ENCODE measurements at regions not wholly inside any gene's neighbourhood (a gene's known extent, or its start where the extent isn't known, plus 50 kb on each side); places are given as distances from the start of the nearest gene placed in this dataset.

DNA sequence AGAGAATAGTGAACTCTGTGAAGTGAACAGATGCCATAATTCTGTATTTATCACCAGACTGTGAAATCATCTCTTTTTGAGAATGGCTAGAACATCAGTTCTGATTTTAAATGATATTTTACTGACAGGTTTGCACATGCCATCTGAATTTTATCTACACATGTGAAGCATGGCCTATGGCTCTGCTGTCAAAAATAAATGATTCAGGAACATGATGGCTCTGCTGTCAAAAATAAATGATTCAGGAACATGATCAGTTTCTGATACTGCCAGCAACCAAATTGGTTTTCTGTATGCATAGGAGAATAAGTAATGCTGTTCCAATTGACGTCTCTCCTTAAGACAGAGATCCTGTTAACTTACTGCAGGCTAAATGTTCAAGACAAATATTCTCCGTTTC, 70.6 kb upstream of the TLL1 start:
- Histone ChIP-seq H2BK120ac (ENCODE audit: low read depth, low read length) (no peak overlapping the region), H3K9ac (ENCODE audit: low read depth, low read length, poor library complexity) (no peak overlapping the region), H2AFZ (ENCODE audit: low read length) (no peak overlapping the region), H2BK15ac (ENCODE audit: low read length) (no peak overlapping the region), H3K4me2 (ENCODE audit: insufficient read depth, low read length, poor library complexity, severe bottlenecking) (no peak overlapping the region), H3K14ac (ENCODE audit: low read length) (no peak overlapping the region), H2AK5ac (ENCODE audit: low read depth, low read length) (no peak overlapping the region), H4K91ac (ENCODE audit: low read depth, low read length, poor library complexity) (no peak overlapping the region), H3K18ac (ENCODE audit: low read length) (no peak overlapping the region), H3K27ac (replicated peaks; ENCODE audit: low read length) (no peak overlapping the region), H3K79me1 (ENCODE audit: low read depth, low read length) (no peaks in the 10 kb centered on the region), H3K27me3 (ENCODE audit: control insufficient read depth in 3 of 3, insufficient read depth in 3 of 3, low read depth in 1 of 3, low read length in 3 of 3) (no peaks in the 10 kb centered on the region), H3K23ac (ENCODE audit: low read depth, low read length, poor library complexity) (no peak overlapping the region), H3K36me3 (replicated peaks in 1 of 2; ENCODE audit: control insufficient read depth in 2 of 2, insufficient read depth in 2 of 2, low read length in 2 of 2) (no peaks in the 10 kb centered on the region), H3K4me1 (ENCODE audit: control insufficient read depth in 2 of 2, insufficient read depth in 1 of 2, low read depth in 1 of 2, low read length in 2 of 2) (no peaks in the 10 kb centered on the region), H3K4ac (ENCODE audit: low read length) (no peak overlapping the region), H4K8ac (ENCODE audit: low read depth, low read length) (no peak overlapping the region), H2BK12ac (ENCODE audit: low read length) (no peak overlapping the region), H3K4me3 (ENCODE audit: low read length in 2 of 2) (no peak overlapping the region), H2BK5ac (ENCODE audit: low read length) (no peak overlapping the region), H3K9me3 (replicated peaks in 1 of 2; ENCODE audit: control insufficient read depth in 2 of 2, insufficient read depth in 1 of 2, low read depth in 1 of 2, low read length in 2 of 2) (no peaks in the 10 kb centered on the region)
- no peak for DNase-seq (ENCODE audit: low spot score)
- WGBS, 2 donors (ENCODE audit: extremely low coverage in 2 of 2, insufficient read length in 2 of 2, insufficient replicate concordance in 1 of 2), result no CpG with 5 or more reads among the region's 2 CpGs

DNA sequence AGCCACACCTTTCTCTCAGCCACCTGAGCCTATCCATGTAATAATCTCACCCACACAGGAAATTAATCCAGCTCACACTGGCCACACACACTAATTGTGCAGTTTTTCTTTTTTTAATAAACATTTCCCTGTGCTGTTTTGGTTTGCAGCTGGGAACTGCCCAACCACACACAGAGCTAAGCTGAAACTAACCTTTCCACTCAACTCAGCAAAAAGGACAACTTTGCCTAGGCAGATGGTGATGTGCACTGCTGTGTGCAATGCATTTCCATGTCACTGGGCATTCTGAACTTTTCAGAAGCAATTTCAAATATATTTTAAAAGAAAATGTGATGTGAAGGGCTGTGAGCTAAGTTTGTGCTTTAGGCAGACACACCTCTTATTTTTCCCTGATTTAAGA, 70.0 kb upstream of the TLL1 start:
- no peak overlapping the region for H2AFZ ChIP-seq (ENCODE audit: low read length)
- no peak overlapping the region for H2BK12ac ChIP-seq (ENCODE audit: low read length)
- H2AK5ac ChIP-seq (ENCODE audit: low read depth, low read length), result no peak overlapping the region
- H2BK5ac ChIP-seq (ENCODE audit: low read length), result no peak overlapping the region
- H2BK120ac ChIP-seq (ENCODE audit: low read depth, low read length), result no peak overlapping the region
- no peak overlapping the region for H3K9ac ChIP-seq (ENCODE audit: low read depth, low read length, poor library complexity)
- DNase-seq (ENCODE audit: low spot score), result no peak
- H2BK15ac ChIP-seq (ENCODE audit: low read length), result no peak overlapping the region
- no peak overlapping the region for H3K18ac ChIP-seq (ENCODE audit: low read length)
- no peaks in the 10 kb centered on the region for H3K9me3 ChIP-seq (replicated peaks in 1 of 2; ENCODE audit: control insufficient read depth in 2 of 2, insufficient read depth in 1 of 2, low read depth in 1 of 2, low read length in 2 of 2)
- H3K27ac ChIP-seq (replicated peaks; ENCODE audit: low read length), result no peak overlapping the region
- no peak overlapping the region for H4K91ac ChIP-seq (ENCODE audit: low read depth, low read length, poor library complexity)
- no peak overlapping the region for H3K4ac ChIP-seq (ENCODE audit: low read length)
- H3K4me1 ChIP-seq (ENCODE audit: control insufficient read depth in 2 of 2, insufficient read depth in 1 of 2, low read depth in 1 of 2, low read length in 2 of 2), result no peaks in the 10 kb centered on the region
- H4K8ac ChIP-seq (ENCODE audit: low read depth, low read length), result no peak overlapping the region
- H3K27me3 ChIP-seq (ENCODE audit: control insufficient read depth in 3 of 3, insufficient read depth in 3 of 3, low read depth in 1 of 3, low read length in 3 of 3), result no peaks in the 10 kb centered on the region
- no peak overlapping the region for H3K4me2 ChIP-seq (ENCODE audit: insufficient read depth, low read length, poor library complexity, severe bottlenecking)
- H3K23ac ChIP-seq (ENCODE audit: low read depth, low read length, poor library complexity), result no peak overlapping the region
- no peaks in the 10 kb centered on the region for H3K79me1 ChIP-seq (ENCODE audit: low read depth, low read length)
- H3K14ac ChIP-seq (ENCODE audit: low read length), result no peak overlapping the region
- H3K36me3 ChIP-seq (replicated peaks in 1 of 2; ENCODE audit: control insufficient read depth in 2 of 2, insufficient read depth in 2 of 2, low read length in 2 of 2), result no peaks in the 10 kb centered on the region
- H3K4me3 ChIP-seq (ENCODE audit: low read length in 2 of 2), result no peak overlapping the region

DNA sequence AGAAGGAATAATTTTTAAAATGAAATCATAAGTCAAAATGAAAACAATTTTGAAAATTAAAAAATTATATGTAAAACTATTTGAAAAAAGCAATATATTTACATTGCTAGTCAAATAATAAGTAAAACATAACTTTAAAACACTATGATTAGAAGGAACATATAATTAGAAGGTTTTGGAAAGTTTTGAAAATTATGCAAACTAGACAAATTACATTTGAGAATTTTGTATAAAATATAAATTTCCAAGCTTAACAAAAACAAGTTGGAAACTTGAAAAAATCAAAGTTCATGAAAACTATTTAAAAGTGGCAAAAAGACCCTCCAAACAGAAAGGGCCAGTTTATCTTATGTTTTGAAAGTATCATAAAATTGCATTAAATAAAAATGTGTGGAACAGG, 67.6 kb upstream of the TLL1 start:
- H2AFZ ChIP-seq (ENCODE audit: low read length), result no peak overlapping the region
- no peak overlapping the region for H3K27ac ChIP-seq (replicated peaks; ENCODE audit: low read length)
- H3K4me2 ChIP-seq (ENCODE audit: insufficient read depth, low read length, poor library complexity, severe bottlenecking), result no peak overlapping the region
- H3K23ac ChIP-seq (ENCODE audit: low read depth, low read length, poor library complexity), result no peak overlapping the region
- H3K4me3 ChIP-seq (ENCODE audit: low read length in 2 of 2), result no peak overlapping the region
- no peak overlapping the region for H2BK5ac ChIP-seq (ENCODE audit: low read length)
- no peak overlapping the region for H2AK5ac ChIP-seq (ENCODE audit: low read depth, low read length)
- no peak overlapping the region for H2BK15ac ChIP-seq (ENCODE audit: low read length)
- H4K91ac ChIP-seq (ENCODE audit: low read depth, low read length, poor library complexity), result no peak overlapping the region
- no peaks in the 10 kb centered on the region for H3K9me3 ChIP-seq (replicated peaks in 1 of 2; ENCODE audit: control insufficient read depth in 2 of 2, insufficient read depth in 1 of 2, low read depth in 1 of 2, low read length in 2 of 2)
- H3K9ac ChIP-seq (ENCODE audit: low read depth, low read length, poor library complexity), result no peak overlapping the region
- no peaks in the 10 kb centered on the region for H3K27me3 ChIP-seq (ENCODE audit: control insufficient read depth in 3 of 3, insufficient read depth in 3 of 3, low read depth in 1 of 3, low read length in 3 of 3)
- no peak overlapping the region for H4K8ac ChIP-seq (ENCODE audit: low read depth, low read length)
- H2BK120ac ChIP-seq (ENCODE audit: low read depth, low read length), result no peak overlapping the region
- no peaks in the 10 kb centered on the region for H3K36me3 ChIP-seq (replicated peaks in 1 of 2; ENCODE audit: control insufficient read depth in 2 of 2, insufficient read depth in 2 of 2, low read length in 2 of 2)
- no peaks in the 10 kb centered on the region for H3K79me1 ChIP-seq (ENCODE audit: low read depth, low read length)
- no peak overlapping the region for H3K18ac ChIP-seq (ENCODE audit: low read length)
- DNase-seq (ENCODE audit: low spot score), result no peak
- no peak overlapping the region for H3K14ac ChIP-seq (ENCODE audit: low read length)
- no peaks in the 10 kb centered on the region for H3K4me1 ChIP-seq (ENCODE audit: control insufficient read depth in 2 of 2, insufficient read depth in 1 of 2, low read depth in 1 of 2, low read length in 2 of 2)
- H2BK12ac ChIP-seq (ENCODE audit: low read length), result no peak overlapping the region
- H3K4ac ChIP-seq (ENCODE audit: low read length), result no peak overlapping the region

DNA sequence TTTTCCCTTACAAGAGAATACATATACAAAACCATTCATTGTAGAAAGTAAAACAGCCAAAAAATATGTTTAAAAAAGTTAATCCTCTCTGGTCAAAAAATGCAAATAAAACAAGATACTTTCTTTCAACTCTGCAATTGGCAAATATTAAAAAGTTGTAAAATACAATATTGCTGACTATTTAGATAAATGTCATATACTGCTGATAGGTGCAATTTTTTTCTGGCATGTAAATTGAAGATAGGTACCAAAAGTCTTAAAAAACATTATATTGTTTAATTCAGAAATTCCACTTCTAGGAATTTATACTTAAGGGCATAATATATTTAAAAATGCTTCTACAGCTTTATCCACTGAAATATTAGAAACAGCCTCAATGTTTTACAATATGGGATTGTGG, 66.4 kb upstream of the TLL1 start:
- H3K27ac ChIP-seq (replicated peaks; ENCODE audit: low read length), result no peak overlapping the region
- H3K27me3 ChIP-seq (ENCODE audit: control insufficient read depth in 3 of 3, insufficient read depth in 3 of 3, low read depth in 1 of 3, low read length in 3 of 3), result no peaks in the 10 kb centered on the region
- H3K4me3 ChIP-seq (ENCODE audit: low read length in 2 of 2), result no peak overlapping the region
- no peaks in the 10 kb centered on the region for H3K9me3 ChIP-seq (replicated peaks in 1 of 2; ENCODE audit: control insufficient read depth in 2 of 2, insufficient read depth in 1 of 2, low read depth in 1 of 2, low read length in 2 of 2)
- H2BK5ac ChIP-seq (ENCODE audit: low read length), result no peak overlapping the region
- no peaks in the 10 kb centered on the region for H3K79me1 ChIP-seq (ENCODE audit: low read depth, low read length)
- no peak overlapping the region for H2AFZ ChIP-seq (ENCODE audit: low read length)
- H2BK15ac ChIP-seq (ENCODE audit: low read length), result no peak overlapping the region
- no peaks in the 10 kb centered on the region for H3K4me1 ChIP-seq (ENCODE audit: control insufficient read depth in 2 of 2, insufficient read depth in 1 of 2, low read depth in 1 of 2, low read length in 2 of 2)
- no peak overlapping the region for H2BK12ac ChIP-seq (ENCODE audit: low read length)
- no peak overlapping the region for H3K23ac ChIP-seq (ENCODE audit: low read depth, low read length, poor library complexity)
- no peak overlapping the region for H2BK120ac ChIP-seq (ENCODE audit: low read depth, low read length)
- H3K36me3 ChIP-seq (replicated peaks in 1 of 2; ENCODE audit: control insufficient read depth in 2 of 2, insufficient read depth in 2 of 2, low read length in 2 of 2), result no peaks in the 10 kb centered on the region
- H3K18ac ChIP-seq (ENCODE audit: low read length), result no peak overlapping the region
- no peak overlapping the region for H3K4ac ChIP-seq (ENCODE audit: low read length)
- no peak for DNase-seq (ENCODE audit: low spot score)
- H3K4me2 ChIP-seq (ENCODE audit: insufficient read depth, low read length, poor library complexity, severe bottlenecking), result no peak overlapping the region
- H3K9ac ChIP-seq (ENCODE audit: low read depth, low read length, poor library complexity), result no peak overlapping the region
- no peak overlapping the region for H2AK5ac ChIP-seq (ENCODE audit: low read depth, low read length)
- no peak overlapping the region for H3K14ac ChIP-seq (ENCODE audit: low read length)
- no peak overlapping the region for H4K91ac ChIP-seq (ENCODE audit: low read depth, low read length, poor library complexity)
- no peak overlapping the region for H4K8ac ChIP-seq (ENCODE audit: low read depth, low read length)

All from neuronal stem cell (in vitro differentiated cells).